ENCODE measurements at regions not wholly inside any gene's neighbourhood (a gene's known extent, or its start where the extent isn't known, plus 50 kb on each side); places are given as distances from the start of the nearest gene placed in this dataset.
A peak's percentile ranks its signal among the peaks of the same experiment; 100 is the strongest.

GRCh38 chr11:114891911-114892310 is 213.6 kb downstream of the NXPE2 start:
- H3K27ac Mint-ChIP-seq (ENCODE audit: unreplicated experiment) = no peak overlapping the region
- no peaks in the 10 kb centered on the region for H3K36me3 Mint-ChIP-seq (ENCODE audit: low read depth)
- DNase-seq (ENCODE audit: low spot score) = no peak
- no peak overlapping the region for H3K4me3 Mint-ChIP-seq (ENCODE audit: unreplicated experiment)
- H3K9me3 Mint-ChIP-seq (ENCODE audit: low read depth) = peaks cover 3% of the 10 kb centered on the region
- peaks cover 15% of the 10 kb centered on the region for H3K27me3 Mint-ChIP-seq (ENCODE audit: low read depth)
- TF ChIP-seq CTCF (IDR thresholded peaks at IDR 0.05) = no peak
- H3K4me1 Mint-ChIP-seq (ENCODE audit: low read depth) = no peaks in the 10 kb centered on the region

- Mint-ChIP-seq H3K27ac (ENCODE audit: unreplicated experiment) (no peak overlapping the region), H3K4me1 (ENCODE audit: low read depth) (no peaks in the 10 kb centered on the region), H3K36me3 (ENCODE audit: low read depth) (no peaks in the 10 kb centered on the region)
These were observed 214.3 kb downstream of the NXPE2 start for GRCh38 chr11:114892381-114893197.

GRCh38 chr11:114893329-114893728 is 215.0 kb downstream of the NXPE2 start:
- H3K36me3 Mint-ChIP-seq (ENCODE audit: low read depth) = no peaks in the 10 kb centered on the region
- TF ChIP-seq CTCF (IDR thresholded peaks at IDR 0.05) = no peak
- DNase-seq (ENCODE audit: low spot score) = no peak
- H3K4me3 Mint-ChIP-seq (ENCODE audit: unreplicated experiment) = no peak overlapping the region
- peaks cover 15% of the 10 kb centered on the region for H3K27me3 Mint-ChIP-seq (ENCODE audit: low read depth)
- no peak overlapping the region for H3K27ac Mint-ChIP-seq (ENCODE audit: unreplicated experiment)
- H3K9me3 Mint-ChIP-seq (ENCODE audit: low read depth) = peaks cover 3% of the 10 kb centered on the region
- no peaks in the 10 kb centered on the region for H3K4me1 Mint-ChIP-seq (ENCODE audit: low read depth)

More at GRCh38 chr11:114892381-114893197, 214.3 kb downstream of the NXPE2 start:
- no peak overlapping the region for H3K4me3 Mint-ChIP-seq (ENCODE audit: unreplicated experiment)
- H3K27me3 Mint-ChIP-seq (ENCODE audit: low read depth) = peaks cover 15% of the 10 kb centered on the region
- peak; percentile 39 for TF ChIP-seq CTCF (IDR thresholded peaks at IDR 0.05)
- DNase-seq (ENCODE audit: low spot score) = no peak
- H3K9me3 Mint-ChIP-seq (ENCODE audit: low read depth) = peaks cover 3% of the 10 kb centered on the region

GRCh38 chr11:114896594-114896993 is 218.3 kb downstream of the NXPE2 start:
- Mint-ChIP-seq H3K9me3 (ENCODE audit: low read depth) (peaks cover 9% of the 10 kb centered on the region), H3K4me3 (ENCODE audit: unreplicated experiment) (no peak overlapping the region), H3K4me1 (ENCODE audit: low read depth) (no peaks in the 10 kb centered on the region), H3K36me3 (ENCODE audit: low read depth) (no peaks in the 10 kb centered on the region), H3K27me3 (ENCODE audit: low read depth) (peaks cover 10% of the 10 kb centered on the region), H3K27ac (ENCODE audit: unreplicated experiment) (no peak overlapping the region)
- DNase-seq (ENCODE audit: low spot score) = no peak
- no peak for TF ChIP-seq CTCF (IDR thresholded peaks at IDR 0.05)

- DNase-seq (ENCODE audit: low spot score) = no peak
- no peak for TF ChIP-seq CTCF (IDR thresholded peaks at IDR 0.05)
- Mint-ChIP-seq H3K4me3 (ENCODE audit: unreplicated experiment) (no peak overlapping the region), H3K36me3 (ENCODE audit: low read depth) (no peaks in the 10 kb centered on the region), H3K9me3 (ENCODE audit: low read depth) (peaks cover 10% of the 10 kb centered on the region), H3K4me1 (ENCODE audit: low read depth) (no peaks in the 10 kb centered on the region), H3K27ac (ENCODE audit: unreplicated experiment) (no peak overlapping the region), H3K27me3 (ENCODE audit: low read depth) (peaks cover 8% of the 10 kb centered on the region)
These were observed 231.5 kb downstream of the NXPE2 start for GRCh38 chr11:114909866-114910265.
